H9 (cell line): ENCODE measurements at regions not wholly inside any gene's neighbourhood (a gene's known extent, or its start where the extent isn't known, plus 50 kb on each side); places are given as distances from the start of the nearest gene placed in this dataset.

ENCODE experiments used
- DNase-seq: peaks from one replicate; pipeline ENCODE4 v3.0.0-alpha.2; 2017
- H2AFZ ChIP-seq: one replicate; pipeline ENCODE4 v1.6.1; 2013; ENCODE audit warnings: mild to moderate bottlenecking, low read length, control low read depth, moderate library complexity
- H2AK5ac ChIP-seq: 2 replicates; pipeline ENCODE4 v1.6.1; 2013; ENCODE audit warnings: low read length, control low read depth, mixed read lengths; ENCODE audit not compliant: insufficient read length
- H2BK120ac ChIP-seq: one replicate; pipeline ENCODE4 v1.6.1; 2013; ENCODE audit warnings: low read depth, mild to moderate bottlenecking, low read length, control low read depth, inconsistent platforms; ENCODE audit not compliant: poor library complexity, severe bottlenecking
- H2BK12ac ChIP-seq: 2 replicates; pipeline ENCODE4 v1.6.1; 2013; ENCODE audit warnings: low read length, control low read depth, mixed read lengths, low read depth; ENCODE audit not compliant: insufficient read length
- H2BK15ac ChIP-seq: 2 replicates; pipeline ENCODE4 v1.6.1; 2013; ENCODE audit warnings: low read depth, low read length, control low read depth
- H2BK20ac ChIP-seq: one replicate; pipeline ENCODE4 v1.6.1; 2013; ENCODE audit warnings: low read depth, mild to moderate bottlenecking, low read length, control low read depth, inconsistent platforms; ENCODE audit not compliant: poor library complexity, severe bottlenecking
- H2BK5ac ChIP-seq: 2 replicates; pipeline ENCODE4 v1.6.1; 2013; ENCODE audit warnings: low read length, control low read depth, mixed read lengths; ENCODE audit not compliant: insufficient read length
- H3K14ac ChIP-seq: 2 replicates; pipeline ENCODE4 v1.6.1; 2013; ENCODE audit warnings: low read length, control low read depth; ENCODE audit not compliant: insufficient read depth
- H3K18ac ChIP-seq: 2 replicates; pipeline ENCODE4 v1.6.1; 2013; ENCODE audit warnings: low read depth, mild to moderate bottlenecking, mixed read lengths, low read length, control low read depth; ENCODE audit not compliant: insufficient read length
- H3K23ac ChIP-seq: 2 replicates; pipeline ENCODE4 v1.6.1; 2013; ENCODE audit warnings: low read length, control low read depth, mixed read lengths, low read depth; ENCODE audit not compliant: insufficient read length
- H3K23me2 ChIP-seq: 2 replicates; pipeline ENCODE4 v1.6.1; 2013; ENCODE audit warnings: low read depth, mild to moderate bottlenecking, mixed read lengths, low read length, control low read depth; ENCODE audit not compliant: insufficient read length, poor library complexity, severe bottlenecking
- H3K27ac ChIP-seq: 2 replicates; pipeline ENCODE4 v1.5.1; 2013; ENCODE audit warnings: low read length, control low read depth, mixed read lengths, low read depth; ENCODE audit not compliant: insufficient read length
- H3K27me3 ChIP-seq: 2 replicates; pipeline ENCODE4 v1.6.1; 2013; ENCODE audit warnings: low read length, control low read depth, inconsistent platforms; ENCODE audit not compliant: insufficient read depth
- H3K4ac ChIP-seq: 2 replicates; pipeline ENCODE4 v1.6.1; 2013; ENCODE audit warnings: low read depth, mild to moderate bottlenecking, control low read depth, inconsistent platforms, low read length, moderate library complexity
- H3K4me1 ChIP-seq: 2 replicates; pipeline ENCODE4 v1.6.1; 2013; ENCODE audit warnings: low read length, control low read depth, inconsistent platforms; ENCODE audit not compliant: insufficient read depth
- H3K4me2 ChIP-seq: 2 replicates; pipeline ENCODE4 v1.6.1; 2013; ENCODE audit warnings: low read length, control low read depth, mixed read lengths; ENCODE audit not compliant: insufficient read length, insufficient read depth
- H3K56ac ChIP-seq: 2 replicates; pipeline ENCODE4 v1.6.1; 2013; ENCODE audit warnings: low read depth, mild to moderate bottlenecking, mixed read lengths, low read length, control low read depth; ENCODE audit not compliant: insufficient read length
- H3K79me1 ChIP-seq: 2 replicates; pipeline ENCODE4 v1.6.1; 2013; ENCODE audit warnings: low read depth, mild to moderate bottlenecking, moderate library complexity, low read length, control low read depth, inconsistent platforms; ENCODE audit not compliant: insufficient read depth, poor library complexity, severe bottlenecking
- H3K79me2 ChIP-seq: 2 replicates; pipeline ENCODE4 v1.6.1; 2013; ENCODE audit warnings: low read length, control low read depth, inconsistent platforms; ENCODE audit not compliant: insufficient read depth
- H3K9ac ChIP-seq: 2 replicates; pipeline ENCODE4 v1.6.1; 2013; ENCODE audit warnings: low read length, control low read depth, mixed read lengths; ENCODE audit not compliant: insufficient read length; ENCODE audit errors: extremely low read depth
- H3K9me3 ChIP-seq: one replicate; pipeline ENCODE4 v1.6.1; 2013; ENCODE audit warnings: low read depth, low read length, inconsistent platforms; ENCODE audit not compliant: control insufficient read depth
- H3T11ph ChIP-seq: one replicate; pipeline ENCODE4 v1.6.1; 2013; ENCODE audit warnings: mild to moderate bottlenecking, low read length, control low read depth, inconsistent platforms
- H4K20me1 ChIP-seq: one replicate; pipeline ENCODE4 v1.6.1; 2013; ENCODE audit not compliant: control insufficient read depth, insufficient read length, insufficient read depth
- H4K5ac ChIP-seq: 2 replicates; pipeline ENCODE4 v1.6.1; 2013; ENCODE audit warnings: low read depth, mild to moderate bottlenecking, mixed read lengths, low read length, control low read depth; ENCODE audit not compliant: insufficient read length
- H4K8ac ChIP-seq: replicated peaks from 2 replicates; pipeline ENCODE4 v1.6.1; 2013; ENCODE audit warnings: low read length, control low read depth, mixed read lengths, low read depth; ENCODE audit not compliant: insufficient read length
- H4K91ac ChIP-seq: 2 replicates; pipeline ENCODE4 v1.6.1; 2013; ENCODE audit warnings: low read depth, mild to moderate bottlenecking, moderate library complexity, mixed read lengths, low read length, control low read depth; ENCODE audit not compliant: insufficient read length
- H3K27ac Mint-ChIP-seq, 3 experiments: 2 replicates in 2 of 3; 3 replicates in 1 of 3; pipeline ENCODE4 v1.8.0; 2020 to 2021; ENCODE audit warnings: mixed read lengths in 3 of 3, mild to moderate bottlenecking in 1 of 3, moderate library complexity in 1 of 3
- H3K27me3 Mint-ChIP-seq: 2 replicates; pipeline ENCODE4 v1.8.0; 2021; ENCODE audit warnings: low read depth, mild to moderate bottlenecking, moderate library complexity, mixed read lengths
- H3K36me3 Mint-ChIP-seq, 3 experiments: 2 replicates in 2 of 3; 3 replicates in 1 of 3; pipeline ENCODE4 v1.8.0; 2020 to 2021; ENCODE audit warnings: low read depth in 3 of 3, mixed read lengths in 3 of 3; ENCODE audit not compliant: insufficient read depth in 1 of 3
- H3K4me1 Mint-ChIP-seq, 2 experiments: 2 replicates each; pipeline ENCODE4 v1.8.0; 2020; ENCODE audit warnings: mixed read lengths in 2 of 2
- H3K4me3 Mint-ChIP-seq, 2 experiments: 2 replicates in 1 of 2; 3 replicates in 1 of 2; pipeline ENCODE4 v1.8.0; 2020 to 2021; ENCODE audit warnings: mild to moderate bottlenecking in 2 of 2, mixed read lengths in 2 of 2, moderate library complexity in 1 of 2
- H3K9me3 Mint-ChIP-seq, 2 experiments: 2 replicates in 1 of 2; 3 replicates in 1 of 2; pipeline ENCODE4 v1.8.0; 2020; ENCODE audit warnings: mild to moderate bottlenecking in 2 of 2, mixed read lengths in 2 of 2, moderate library complexity in 1 of 2
- WGBS: extraction: QIAGEN DNeasy Blood & Tissue Kit; methylation state at CpG from one replicate; pipeline ENCODE4 v1.1.7; 2013; ENCODE audit warnings: missing lambda C conversion rate, low lambda C conversion rate, mixed read lengths; ENCODE audit not compliant: insufficient read length; ENCODE audit errors: extremely low coverage; 5-methylcytosine and 5-hydroxymethylcytosine counted together
- TF ChIP-seq, protein P1 (sequence below): fragments of 200-600 bp; sonication (generic); conservative IDR thresholded peaks from 3 replicates; pipeline ENCODE4 v1.8.0; 2021; ENCODE audit warnings: antibody characterized with exemption, mild to moderate bottlenecking

DNA sequence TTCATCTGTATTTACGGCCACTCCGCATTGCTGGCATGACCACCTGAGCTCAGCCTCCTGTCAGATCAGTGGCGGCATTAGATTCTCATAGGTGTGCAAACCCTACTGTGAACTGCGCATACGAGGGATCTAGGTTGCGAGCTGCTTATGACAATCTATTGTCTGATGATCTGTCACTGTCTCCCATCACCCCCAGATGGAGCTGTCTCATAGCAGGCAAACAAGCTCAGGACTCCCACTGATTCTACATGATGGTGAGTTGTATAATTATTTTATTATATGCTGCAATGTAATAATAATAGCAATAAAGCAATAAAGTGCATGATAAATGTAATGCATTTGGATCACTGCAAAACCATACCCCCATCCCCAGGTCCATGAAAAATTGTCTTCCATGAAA lies 1172.9 kb upstream of the AUTS2 start:
- WGBS, result no CpG with 5 or more reads among the region's 6 CpGs
- H3K9ac ChIP-seq, result no peak overlapping the region
- TF ChIP-seq, protein P1, sequence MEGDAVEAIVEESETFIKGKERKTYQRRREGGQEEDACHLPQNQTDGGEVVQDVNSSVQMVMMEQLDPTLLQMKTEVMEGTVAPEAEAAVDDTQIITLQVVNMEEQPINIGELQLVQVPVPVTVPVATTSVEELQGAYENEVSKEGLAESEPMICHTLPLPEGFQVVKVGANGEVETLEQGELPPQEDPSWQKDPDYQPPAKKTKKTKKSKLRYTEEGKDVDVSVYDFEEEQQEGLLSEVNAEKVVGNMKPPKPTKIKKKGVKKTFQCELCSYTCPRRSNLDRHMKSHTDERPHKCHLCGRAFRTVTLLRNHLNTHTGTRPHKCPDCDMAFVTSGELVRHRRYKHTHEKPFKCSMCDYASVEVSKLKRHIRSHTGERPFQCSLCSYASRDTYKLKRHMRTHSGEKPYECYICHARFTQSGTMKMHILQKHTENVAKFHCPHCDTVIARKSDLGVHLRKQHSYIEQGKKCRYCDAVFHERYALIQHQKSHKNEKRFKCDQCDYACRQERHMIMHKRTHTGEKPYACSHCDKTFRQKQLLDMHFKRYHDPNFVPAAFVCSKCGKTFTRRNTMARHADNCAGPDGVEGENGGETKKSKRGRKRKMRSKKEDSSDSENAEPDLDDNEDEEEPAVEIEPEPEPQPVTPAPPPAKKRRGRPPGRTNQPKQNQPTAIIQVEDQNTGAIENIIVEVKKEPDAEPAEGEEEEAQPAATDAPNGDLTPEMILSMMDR, result 0 out of 3 replicates have a peak, but pooled peaks have one; percentile 34
- no peak overlapping the region for H3K18ac ChIP-seq
- no peak overlapping the region for H2BK20ac ChIP-seq
- H2AK5ac ChIP-seq, result no peak overlapping the region
- H2BK12ac ChIP-seq, result no peak overlapping the region
- H2BK15ac ChIP-seq, result no peak overlapping the region
- no peak overlapping the region for H3K14ac ChIP-seq
- Mint-ChIP-seq H3K9me3 (no peaks in the 10 kb centered on the region), H3K27me3 (no peaks in the 10 kb centered on the region), H3K4me1 (peaks cover 23 to 28% of the 10 kb centered on the region in 2 experiments), H3K4me3 (no peak overlapping the region), H3K27ac (no peak overlapping the region), H3K36me3 (no peaks in the 10 kb centered on the region)
- no peaks in the 10 kb centered on the region for H3K79me2 ChIP-seq
- H4K20me1 ChIP-seq, result no peaks in the 10 kb centered on the region
- no peak overlapping the region for H3T11ph ChIP-seq
- no peak overlapping the region for H4K8ac ChIP-seq
- no peak overlapping the region for H2BK120ac ChIP-seq
- H3K79me1 ChIP-seq, result no peaks in the 10 kb centered on the region
- H3K4ac ChIP-seq, result no peak overlapping the region
- H2BK5ac ChIP-seq, result no peak overlapping the region
- H3K27ac ChIP-seq, result no peak overlapping the region
- no peak overlapping the region for H3K56ac ChIP-seq
- no peak for DNase-seq
- H3K27me3 ChIP-seq, result no peaks in the 10 kb centered on the region
- H3K9me3 ChIP-seq, result no peaks in the 10 kb centered on the region
- H2AFZ ChIP-seq, result no peak overlapping the region
- H4K91ac ChIP-seq, result no peak overlapping the region
- H3K23me2 ChIP-seq, result no peaks in the 10 kb centered on the region
- H3K4me2 ChIP-seq, result no peak overlapping the region
- no peaks in the 10 kb centered on the region for H3K4me1 ChIP-seq
- H3K23ac ChIP-seq, result no peak overlapping the region
- H4K5ac ChIP-seq, result no peak overlapping the region
